ENCODE measurements at regions not wholly inside any gene's neighbourhood (a gene's known extent, or its start where the extent isn't known, plus 50 kb on each side); places are given as distances from the start of the nearest gene placed in this dataset.

GRCh38 chr22:33221568-33221967 is 163.4 kb upstream of the SYN3 start:
- TF ChIP-seq ZNF704 (CRISPR knock-in tag; IDR thresholded peaks at IDR 0.05; ENCODE audit: borderline replicate concordance) (no peak), JARID2 (CRISPR knock-in tag; IDR thresholded peaks at IDR 0.05; ENCODE audit: insufficient replicate concordance) (no peak), AHDC1 (CRISPR knock-in tag; IDR thresholded peaks at IDR 0.05; ENCODE audit: borderline replicate concordance) (no peak), MNT (IDR thresholded peaks at IDR 0.05) (no peak), REST (IDR thresholded peaks at IDR 0.05; ENCODE audit: borderline replicate concordance in 1 of 2, low read depth in 1 of 2, low read length in 2 of 2) (no peak), HNF1A (IDR thresholded peaks at IDR 0.05; ENCODE audit: low read depth) (no peak), HNF1A (CRISPR knock-in tag; IDR thresholded peaks at IDR 0.05; ENCODE audit: borderline replicate concordance) (no peak), AFF4 (CRISPR knock-in tag; IDR thresholded peaks at IDR 0.05) (no peak), ZNF766 (CRISPR knock-in tag; IDR thresholded peaks at IDR 0.05; ENCODE audit: borderline replicate concordance) (no peak), ZFYVE20 (CRISPR knock-in tag; IDR thresholded peaks at IDR 0.05; ENCODE audit: borderline replicate concordance, low read depth) (no peak), CSRNP1 (CRISPR knock-in tag; IDR thresholded peaks at IDR 0.05) (no peak), GLI4 (CRISPR knock-in tag; IDR thresholded peaks at IDR 0.05; ENCODE audit: borderline replicate concordance) (no peak)

All from HepG2 (cell line).